GM23338 (cell line): ENCODE measurements at regions not wholly inside any gene's neighbourhood (a gene's known extent, or its start where the extent isn't known, plus 50 kb on each side); places are given as distances from the start of the nearest gene placed in this dataset.

ENCODE experiments used
- ATAC-seq: fragments of 200-7000 bp; cut with Tn5 transposase; 3 replicates; pipeline ENCODE4 v1.9.1; 2020
- DNase-seq: peaks from one replicate; pipeline ENCODE4 v3.0.0-alpha.2; 2015; ENCODE audit warnings: low spot score
- H2AFZ ChIP-seq: fragments of 200-600 bp; sonication (generic); 2 replicates; pipeline ENCODE4 v1.8.0; 2016; ENCODE audit warnings: antibody characterized with exemption, mild to moderate bottlenecking, moderate library complexity
- H3F3A ChIP-seq: fragments of 200-600 bp; sonication (generic); replicated peaks from 2 replicates; pipeline ENCODE4 v1.8.0; 2017; ENCODE audit warnings: antibody characterized with exemption, mixed run types, low read depth
- H3K27ac ChIP-seq: fragments of 200-600 bp; sonication (generic); 2 replicates; pipeline ENCODE4 v1.6.1; 2016; ENCODE audit warnings: low read depth
- H3K27me3 ChIP-seq: fragments of 200-600 bp; sonication (generic); 2 replicates; pipeline ENCODE4 v1.8.0; 2016; ENCODE audit warnings: mild to moderate bottlenecking, mixed run types, moderate library complexity; ENCODE audit not compliant: insufficient read depth
- H3K36me3 ChIP-seq: fragments of 200-600 bp; sonication (generic); 2 replicates; pipeline ENCODE4 v1.8.0; 2016; ENCODE audit warnings: mild to moderate bottlenecking; ENCODE audit not compliant: insufficient read depth
- H3K4me1 ChIP-seq: fragments of 200-600 bp; sonication (generic); 2 replicates; pipeline ENCODE4 v1.8.0; 2016; ENCODE audit warnings: mild to moderate bottlenecking, moderate library complexity; ENCODE audit not compliant: insufficient read depth
- H3K4me2 ChIP-seq: fragments of 200-600 bp; sonication (generic); 2 replicates; pipeline ENCODE4 v1.7.1; 2017; ENCODE audit warnings: mixed run types
- H3K4me3 ChIP-seq: fragments of 200-600 bp; sonication (generic); 2 replicates; pipeline ENCODE4 v1.6.1; 2016; ENCODE audit warnings: mixed run types
- H3K79me2 ChIP-seq: fragments of 200-600 bp; sonication (generic); replicated peaks from 2 replicates; pipeline ENCODE4 v1.8.0; 2017; ENCODE audit warnings: mild to moderate bottlenecking; ENCODE audit not compliant: insufficient read depth
- H3K9me2 ChIP-seq: fragments of 200-600 bp; sonication (generic); 2 replicates; pipeline ENCODE4 v1.8.0; 2017; ENCODE audit not compliant: insufficient read depth
- H4K20me1 ChIP-seq: fragments of 200-600 bp; sonication (generic); replicated peaks from 2 replicates; pipeline ENCODE4 v1.8.0; 2017; ENCODE audit warnings: mild to moderate bottlenecking; ENCODE audit not compliant: insufficient read depth
- H3K27ac Mint-ChIP-seq: 2 replicates; pipeline ENCODE4 v1.8.0; 2020; ENCODE audit warnings: inconsistent platforms, mild to moderate bottlenecking, moderate library complexity, mixed read lengths
- H3K27me3 Mint-ChIP-seq: 3 replicates; pipeline ENCODE4 v1.8.0; 2022; ENCODE audit warnings: low read depth, mild to moderate bottlenecking, moderate library complexity, mixed read lengths, inconsistent platforms; ENCODE audit not compliant: insufficient read depth, poor library complexity
- H3K36me3 Mint-ChIP-seq: 3 replicates; pipeline ENCODE4 v1.8.0; 2021; ENCODE audit warnings: low read depth, mild to moderate bottlenecking, inconsistent platforms, moderate library complexity, mixed read lengths
- H3K4me1 Mint-ChIP-seq: 3 replicates; pipeline ENCODE4 v1.8.0; 2020; ENCODE audit warnings: mild to moderate bottlenecking, inconsistent platforms, mixed read lengths
- H3K4me3 Mint-ChIP-seq: 3 replicates; pipeline ENCODE4 v1.8.0; 2021; ENCODE audit warnings: moderate library complexity, mild to moderate bottlenecking, inconsistent platforms, mixed read lengths
- H3K9me3 Mint-ChIP-seq: 3 replicates; pipeline ENCODE4 v1.8.0; 2020; ENCODE audit warnings: moderate library complexity, mild to moderate bottlenecking, inconsistent platforms, mixed read lengths
- CREB1 ChIP-seq: fragments of 250-450 bp; sonication (Bioruptor Pico); IDR thresholded peaks from 2 replicates; pipeline ENCODE4 v1.5.0; 2020; ENCODE audit warnings: low read depth, mild to moderate bottlenecking, moderate library complexity
- CTCF ChIP-seq, 2 experiments: fragments of 200-600 bp in 1 of 2; sonication (generic) in 1 of 2; conservative IDR thresholded peaks; 2 replicates each; pipeline versions ENCODE4 v1.5.1 to v1.6.1; 2016 to 2017; ENCODE audit warnings: antibody characterized with exemption in 2 of 2, low read depth in 2 of 2, mild to moderate bottlenecking in 2 of 2, moderate library complexity in 1 of 2
- EZH2 ChIP-seq: fragments of 200-600 bp; sonication (generic); IDR thresholded peaks from one replicate; pipeline ENCODE4 v1.8.0; 2017; ENCODE audit warnings: antibody characterized with exemption, mild to moderate bottlenecking, low read depth; ENCODE audit not compliant: unreplicated experiment
- EZH2phosphoT487 ChIP-seq: fragments of 200-600 bp; sonication (generic); IDR thresholded peaks from one replicate; pipeline ENCODE4 v1.8.1; 2018; ENCODE audit warnings: antibody characterized with exemption; ENCODE audit not compliant: unreplicated experiment
- NANOG ChIP-seq: IDR thresholded peaks from 2 replicates; pipeline ENCODE4 v1.6.1; 2016; ENCODE audit warnings: antibody characterized with exemption, borderline replicate concordance
- REST ChIP-seq: IDR thresholded peaks from one replicate; pipeline ENCODE4 v1.6.1; 2018; ENCODE audit warnings: antibody characterized with exemption; ENCODE audit not compliant: unreplicated experiment
- ZNF114 ChIP-seq: fragments of 250-450 bp; sonication (Bioruptor Pico); IDR thresholded peaks from 2 replicates; pipeline ENCODE4 v1.5.0; 2020; ENCODE audit warnings: mild to moderate bottlenecking, moderate library complexity
- ZNF331 ChIP-seq: fragments of 250-450 bp; sonication (Bioruptor Pico); IDR thresholded peaks from 2 replicates; pipeline ENCODE4 v1.5.0; 2020; ENCODE audit warnings: low read depth, mild to moderate bottlenecking, moderate library complexity
- ZNF462 ChIP-seq: fragments of 250-450 bp; sonication (Bioruptor Pico); IDR thresholded peaks from 2 replicates; pipeline ENCODE4 v1.5.0; 2020; ENCODE audit warnings: mild to moderate bottlenecking, moderate library complexity

- Mint-ChIP-seq H3K27ac (no peak overlapping the region), H3K4me1 (peaks cover 10% of the 10 kb centered on the region), H3K36me3 (no peaks in the 10 kb centered on the region), H3K4me3 (no peak overlapping the region), H3K27me3 (peaks cover 14% of the 10 kb centered on the region), H3K9me3 (no peaks in the 10 kb centered on the region)
- H4K20me1 ChIP-seq = no peaks in the 10 kb centered on the region
- H3K4me1 ChIP-seq = no peaks in the 10 kb centered on the region
- no peak overlapping the region for H2AFZ ChIP-seq
- no peaks in the 10 kb centered on the region for H3K36me3 ChIP-seq
- H3K4me2 ChIP-seq = no peak overlapping the region
- H3K27ac ChIP-seq = no peak overlapping the region
- H3F3A ChIP-seq = no peaks in the 10 kb centered on the region
- no peaks in the 10 kb centered on the region for H3K79me2 ChIP-seq
- TF ChIP-seq NANOG (no peak), REST (no peak), ZNF462 (no peak), CREB1 (CRISPR knock-in tag) (no peak), CTCF (conservative IDR thresholded peaks at IDR 0.05; ENCODE audit: low read depth in 2 of 2) (no peak), ZNF114 (CRISPR knock-in tag) (no peak), ZNF331 (no peak), EZH2phosphoT487 (no peak), EZH2 (no peak)
- ATAC-seq = no peak
- DNase-seq = no peak
- H3K4me3 ChIP-seq = no peak overlapping the region
- no peaks in the 10 kb centered on the region for H3K9me2 ChIP-seq
- no peaks in the 10 kb centered on the region for H3K27me3 ChIP-seq
These were observed 252.2 kb downstream of the ENGASE start for GRCh38 chr17:79326814-79327213.
